Psoas muscle (tissue), 7 donors: ENCODE measurements at regions not wholly inside any gene's neighbourhood (a gene's known extent, or its start where the extent isn't known, plus 50 kb on each side); places are given as distances from the start of the nearest gene placed in this dataset.

Experiments
- ATAC-seq, 4 donors: fragments of 200-7000 bp; cut with Tn5 transposase; one replicate each; pipeline ENCODE4 v1.9.1; 2020; ENCODE audit warnings: moderate library complexity in 3 of 4, mild to moderate bottlenecking in 2 of 4
- DNase-seq, 2 donors: peaks; one replicate each; pipeline ENCODE4 v3.0.0-alpha.2; 2020
- H3K27ac ChIP-seq: fragments of 200-600 bp; one replicate; pipeline ENCODE4 v1.8.0; 2022
- H3K27me3 ChIP-seq, 3 donors: fragments of 200-600 bp in 1 of 3; one replicate each; pipeline versions ENCODE4 v1.6.1 to v1.8.0; 2013 to 2022; ENCODE audit warnings: low read length in 2 of 3, mild to moderate bottlenecking in 2 of 3, moderate library complexity in 1 of 3; ENCODE audit not compliant: insufficient read depth in 3 of 3
- H3K36me3 ChIP-seq, 2 donors: fragments of 200-600 bp in 1 of 2; one replicate each; pipeline versions ENCODE4 v1.6.1 to v1.8.0; 2013 to 2022; ENCODE audit warnings: low read depth in 1 of 2, mild to moderate bottlenecking in 1 of 2, moderate library complexity in 1 of 2; ENCODE audit not compliant: insufficient read depth in 1 of 2
- H3K4me1 ChIP-seq: fragments of 200-600 bp; one replicate; pipeline ENCODE4 v1.8.0; 2022
- H3K4me3 ChIP-seq: fragments of 200-600 bp; one replicate; pipeline ENCODE4 v1.8.0; 2022; ENCODE audit warnings: mild to moderate bottlenecking
- H3K9me3 ChIP-seq: fragments of 200-600 bp; one replicate; pipeline ENCODE4 v1.8.0; 2022
- CTCF ChIP-seq: fragments of 200-600 bp; IDR thresholded peaks from one replicate; pipeline ENCODE4 v1.8.0; 2022; ENCODE audit warnings: antibody characterized with exemption
- WGBS, 3 donors: extraction: QIAGEN DNeasy Blood & Tissue Kit; methylation state at CpG; one replicate each; pipeline versions ENCODE4 v1.1.6 to v1.1.7; 2013; 5-methylcytosine and 5-hydroxymethylcytosine counted together
- intact Hi-C, 2 donors: fragments of 100-400 bp; cut with DNase I; formaldehyde crosslinking; loops; one replicate each; pipeline versions ENCODE4 v1.11.0 to v1.14.2; 2022
- donor health status: healthy with polysubstance abuse.
- donor health status: DM: no; HTN: no; CAD: no; lungs with moderate emphysema.
- donor health status: Bipolar disorder and iron deficiency.
- donor health status: healthy.
- donor health status: DM: yes; HTN: yes; CAD: no.
- donor health status: DM: no; HTN: no; CAD: no.
- donor health status: DM: yes; HTN: yes; CAD: no.

GRCh38 chrX:34528081-34528480 lies 129.0 kb downstream of the TMEM47 start:
- intact Hi-C loops: no loop called here
- TF ChIP-seq CTCF: no peak
- H3K36me3 ChIP-seq: no peaks in the 10 kb centered on the region
- no peak overlapping the region for H3K27ac ChIP-seq
- no peaks in the 10 kb centered on the region for H3K4me1 ChIP-seq
- DNase-seq (no peak), ATAC-seq (no peak)
- no peaks in the 10 kb centered on the region for H3K27me3 ChIP-seq
- no peaks in the 10 kb centered on the region for H3K9me3 ChIP-seq
- H3K4me3 ChIP-seq: no peak overlapping the region

GRCh38 chrX:34521563-34521962 lies 135.5 kb downstream of the TMEM47 start:
- no peaks in the 10 kb centered on the region for H3K9me3 ChIP-seq
- 27 to 47% (median 42%) methylated on average over 2 of the region's 2 CpGs for WGBS, 3 donors
- H3K27me3 ChIP-seq: no peaks in the 10 kb centered on the region
- H3K4me3 ChIP-seq: no peak overlapping the region
- ATAC-seq (no peak), DNase-seq (no peak)
- intact Hi-C loops: no loop called here
- no peak overlapping the region for H3K27ac ChIP-seq
- no peaks in the 10 kb centered on the region for H3K36me3 ChIP-seq
- no peak for TF ChIP-seq CTCF
- no peaks in the 10 kb centered on the region for H3K4me1 ChIP-seq

- Histone ChIP-seq H3K4me1 (no peaks in the 10 kb centered on the region), H3K4me3 (no peak overlapping the region), H3K36me3 (no peaks in the 10 kb centered on the region), H3K9me3 (no peaks in the 10 kb centered on the region), H3K27me3 (peaks cover 0 to 2% (median 0%) of the 10 kb centered on the region in 3 donors), H3K27ac (no peak overlapping the region)
- intact Hi-C loops: no loop called here
- ATAC-seq (no peak), DNase-seq (no peak)
- no peak for TF ChIP-seq CTCF
- 57 to 90% (median 84%) methylated on average over 5 of the region's 5 CpGs for WGBS, 3 donors
Observed at GRCh38 chrX:34509394-34509793, 147.7 kb downstream of the TMEM47 start.

- DNase-seq: no peak
- TF ChIP-seq CTCF: no peak
- intact Hi-C loops: no loop called here
- no peak overlapping the region for H3K4me3 ChIP-seq
- WGBS, 3 donors: 69 to 75% (median 74%) methylated on average over 3 of the region's 3 CpGs
- peaks cover 7% of the 10 kb centered on the region for H3K9me3 ChIP-seq
- H3K27ac ChIP-seq: no peak overlapping the region
- H3K27me3 ChIP-seq: no peaks in the 10 kb centered on the region
- no peak for ATAC-seq
- H3K36me3 ChIP-seq: no peaks in the 10 kb centered on the region
- no peaks in the 10 kb centered on the region for H3K4me1 ChIP-seq
Observed at GRCh38 chrX:34503119-34503518, 154.0 kb downstream of the TMEM47 start.

- intact Hi-C loops: no loop called here
- Histone ChIP-seq H3K4me3 (no peak overlapping the region), H3K4me1 (no peaks in the 10 kb centered on the region), H3K36me3 (no peaks in the 10 kb centered on the region), H3K27ac (no peak overlapping the region), H3K9me3 (no peaks in the 10 kb centered on the region), H3K27me3 (peaks cover 0 to 3% (median 0%) of the 10 kb centered on the region in 3 donors)
- WGBS, 3 donors: 59 to 85% (median 67%) methylated on average over 4 of the region's 4 CpGs
- TF ChIP-seq CTCF: no peak
- DNase-seq (no peak), ATAC-seq (no peak)
Observed at GRCh38 chrX:34493086-34493485, 164.0 kb downstream of the TMEM47 start.
